GM23338 (cell line): ENCODE measurements at regions not wholly inside any gene's neighbourhood (a gene's known extent, or its start where the extent isn't known, plus 50 kb on each side); places are given as distances from the start of the nearest gene placed in this dataset.
"Not testable (repeated sequence)": the region's sequence is repeated elsewhere in the genome, so short reads cannot be mapped to it uniquely, and the experiment has no call there.

Source experiments
- ATAC-seq: fragments of 200-7000 bp; cut with Tn5 transposase; 3 replicates; pipeline ENCODE4 v1.9.1; 2020
- DNase-seq: peaks from one replicate; pipeline ENCODE4 v3.0.0-alpha.2; 2015; ENCODE audit warnings: low spot score
- H2AFZ ChIP-seq: fragments of 200-600 bp; sonication (generic); 2 replicates; pipeline ENCODE4 v1.8.0; 2016; ENCODE audit warnings: antibody characterized with exemption, mild to moderate bottlenecking, moderate library complexity
- H3F3A ChIP-seq: fragments of 200-600 bp; sonication (generic); replicated peaks from 2 replicates; pipeline ENCODE4 v1.8.0; 2017; ENCODE audit warnings: antibody characterized with exemption, mixed run types, low read depth
- H3K27ac ChIP-seq: fragments of 200-600 bp; sonication (generic); 2 replicates; pipeline ENCODE4 v1.6.1; 2016; ENCODE audit warnings: low read depth
- H3K27me3 ChIP-seq: fragments of 200-600 bp; sonication (generic); 2 replicates; pipeline ENCODE4 v1.8.0; 2016; ENCODE audit warnings: mild to moderate bottlenecking, mixed run types, moderate library complexity; ENCODE audit not compliant: insufficient read depth
- H3K36me3 ChIP-seq: fragments of 200-600 bp; sonication (generic); 2 replicates; pipeline ENCODE4 v1.8.0; 2016; ENCODE audit warnings: mild to moderate bottlenecking; ENCODE audit not compliant: insufficient read depth
- H3K4me1 ChIP-seq: fragments of 200-600 bp; sonication (generic); 2 replicates; pipeline ENCODE4 v1.8.0; 2016; ENCODE audit warnings: mild to moderate bottlenecking, moderate library complexity; ENCODE audit not compliant: insufficient read depth
- H3K4me2 ChIP-seq: fragments of 200-600 bp; sonication (generic); 2 replicates; pipeline ENCODE4 v1.7.1; 2017; ENCODE audit warnings: mixed run types
- H3K4me3 ChIP-seq: fragments of 200-600 bp; sonication (generic); 2 replicates; pipeline ENCODE4 v1.6.1; 2016; ENCODE audit warnings: mixed run types
- H3K79me2 ChIP-seq: fragments of 200-600 bp; sonication (generic); replicated peaks from 2 replicates; pipeline ENCODE4 v1.8.0; 2017; ENCODE audit warnings: mild to moderate bottlenecking; ENCODE audit not compliant: insufficient read depth
- H3K9me2 ChIP-seq: fragments of 200-600 bp; sonication (generic); 2 replicates; pipeline ENCODE4 v1.8.0; 2017; ENCODE audit not compliant: insufficient read depth
- H4K20me1 ChIP-seq: fragments of 200-600 bp; sonication (generic); replicated peaks from 2 replicates; pipeline ENCODE4 v1.8.0; 2017; ENCODE audit warnings: mild to moderate bottlenecking; ENCODE audit not compliant: insufficient read depth
- H3K27ac Mint-ChIP-seq: 2 replicates; pipeline ENCODE4 v1.8.0; 2020; ENCODE audit warnings: inconsistent platforms, mild to moderate bottlenecking, moderate library complexity, mixed read lengths
- H3K27me3 Mint-ChIP-seq: 3 replicates; pipeline ENCODE4 v1.8.0; 2022; ENCODE audit warnings: low read depth, mild to moderate bottlenecking, moderate library complexity, mixed read lengths, inconsistent platforms; ENCODE audit not compliant: insufficient read depth, poor library complexity
- H3K36me3 Mint-ChIP-seq: 3 replicates; pipeline ENCODE4 v1.8.0; 2021; ENCODE audit warnings: low read depth, mild to moderate bottlenecking, inconsistent platforms, moderate library complexity, mixed read lengths
- H3K4me1 Mint-ChIP-seq: 3 replicates; pipeline ENCODE4 v1.8.0; 2020; ENCODE audit warnings: mild to moderate bottlenecking, inconsistent platforms, mixed read lengths
- H3K4me3 Mint-ChIP-seq: 3 replicates; pipeline ENCODE4 v1.8.0; 2021; ENCODE audit warnings: moderate library complexity, mild to moderate bottlenecking, inconsistent platforms, mixed read lengths
- H3K9me3 Mint-ChIP-seq: 3 replicates; pipeline ENCODE4 v1.8.0; 2020; ENCODE audit warnings: moderate library complexity, mild to moderate bottlenecking, inconsistent platforms, mixed read lengths
- CREB1 ChIP-seq: fragments of 250-450 bp; sonication (Bioruptor Pico); IDR thresholded peaks from 2 replicates; pipeline ENCODE4 v1.5.0; 2020; ENCODE audit warnings: low read depth, mild to moderate bottlenecking, moderate library complexity
- EZH2 ChIP-seq: fragments of 200-600 bp; sonication (generic); IDR thresholded peaks from one replicate; pipeline ENCODE4 v1.8.0; 2017; ENCODE audit warnings: antibody characterized with exemption, mild to moderate bottlenecking, low read depth; ENCODE audit not compliant: unreplicated experiment
- EZH2phosphoT487 ChIP-seq: fragments of 200-600 bp; sonication (generic); IDR thresholded peaks from one replicate; pipeline ENCODE4 v1.8.1; 2018; ENCODE audit warnings: antibody characterized with exemption; ENCODE audit not compliant: unreplicated experiment
- JUNB ChIP-seq: IDR thresholded peaks from one replicate; pipeline ENCODE4 v1.6.1; 2016; ENCODE audit warnings: antibody characterized with exemption; ENCODE audit not compliant: unreplicated experiment
- NANOG ChIP-seq: IDR thresholded peaks from 2 replicates; pipeline ENCODE4 v1.6.1; 2016; ENCODE audit warnings: antibody characterized with exemption, borderline replicate concordance
- POLR2AphosphoS5 ChIP-seq: IDR thresholded peaks from 2 replicates; pipeline ENCODE4 v1.6.1; 2016; ENCODE audit warnings: antibody characterized with exemption, low read depth
- ZNF331 ChIP-seq: fragments of 250-450 bp; sonication (Bioruptor Pico); IDR thresholded peaks from 2 replicates; pipeline ENCODE4 v1.5.0; 2020; ENCODE audit warnings: low read depth, mild to moderate bottlenecking, moderate library complexity
- TF ChIP-seq, protein P1 (sequence below): IDR thresholded peaks from 2 replicates; pipeline ENCODE4 v1.6.1; 2016; ENCODE audit warnings: antibody characterized with exemption
- TF ChIP-seq, protein P2 (sequence below): IDR thresholded peaks from one replicate; pipeline ENCODE4 v1.6.1; 2018; ENCODE audit warnings: antibody characterized with exemption; ENCODE audit not compliant: unreplicated experiment

DNA sequence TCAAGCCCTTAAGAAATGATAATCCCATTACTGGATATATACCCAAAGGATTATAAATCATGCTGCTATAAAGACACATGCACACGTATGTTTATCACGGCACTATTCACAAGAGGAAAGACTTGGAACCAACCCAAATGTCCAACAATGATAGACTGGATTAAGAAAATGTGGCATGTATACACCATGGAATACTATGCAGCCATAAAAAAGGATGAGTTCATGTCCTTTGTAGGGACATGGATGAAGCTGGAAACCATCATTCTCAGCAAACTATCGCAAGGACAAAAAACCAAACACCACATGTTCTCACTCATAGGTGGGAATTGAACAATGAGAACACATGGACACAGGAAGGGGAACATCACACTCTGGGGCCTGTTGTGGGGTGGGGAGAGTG is 224.4 kb downstream of the KLF6 start:
- not testable (repeated sequence) for H3K4me3 Mint-ChIP-seq, H3K4me2 ChIP-seq, H3K36me3 Mint-ChIP-seq, H3K4me3 ChIP-seq, ATAC-seq, H3K27ac ChIP-seq, H3K9me2 ChIP-seq, DNase-seq, H3K27me3 ChIP-seq, H3K9me3 Mint-ChIP-seq, H3K27me3 Mint-ChIP-seq, H3K79me2 ChIP-seq, H4K20me1 ChIP-seq, H3K36me3 ChIP-seq, H3K4me1 Mint-ChIP-seq, H2AFZ ChIP-seq, H3K4me1 ChIP-seq, H3K27ac Mint-ChIP-seq, H3F3A ChIP-seq

DNA sequence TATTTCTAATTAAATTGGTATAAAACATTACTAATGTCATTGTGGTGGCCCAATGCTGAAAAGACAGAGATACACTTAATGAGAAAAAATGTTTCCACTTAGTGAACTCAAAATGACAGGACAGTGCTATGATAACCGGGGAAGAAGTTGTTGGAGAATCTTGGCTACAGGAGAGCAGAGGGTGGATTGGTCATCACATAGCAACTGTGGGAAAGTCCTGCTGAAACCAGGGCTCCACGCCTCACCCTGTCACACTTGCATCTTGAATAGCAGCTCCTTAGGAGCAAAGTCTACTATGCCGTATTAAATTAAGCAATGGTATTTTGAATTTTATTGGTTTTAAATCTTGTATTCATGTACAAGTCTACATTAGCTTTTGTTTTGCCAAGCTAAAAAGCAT is 225.5 kb downstream of the KLF6 start:
- Histone ChIP-seq H3K4me1 (no peaks in the 10 kb centered on the region), H3K4me2 (no peak overlapping the region), H2AFZ (no peak overlapping the region), H3K27ac (no peak overlapping the region), H3K27me3 (no peaks in the 10 kb centered on the region), H3K9me2 (no peaks in the 10 kb centered on the region), H4K20me1 (no peaks in the 10 kb centered on the region), H3K79me2 (no peaks in the 10 kb centered on the region), H3K36me3 (no peaks in the 10 kb centered on the region), H3K4me3 (no peak overlapping the region), H3F3A (no peaks in the 10 kb centered on the region)
- no peak for ATAC-seq
- no peaks in the 10 kb centered on the region for H3K27me3 Mint-ChIP-seq
- no peak overlapping the region for H3K27ac Mint-ChIP-seq
- no peak for DNase-seq
- TF ChIP-seq JUNB (no peak), NANOG (no peak), EZH2 (no peak), CREB1 (CRISPR knock-in tag) (no peak), ZNF331 (CRISPR knock-in tag) (no peak), POLR2AphosphoS5 (no peak), EZH2phosphoT487 (no peak)
- TF ChIP-seq, protein P1, sequence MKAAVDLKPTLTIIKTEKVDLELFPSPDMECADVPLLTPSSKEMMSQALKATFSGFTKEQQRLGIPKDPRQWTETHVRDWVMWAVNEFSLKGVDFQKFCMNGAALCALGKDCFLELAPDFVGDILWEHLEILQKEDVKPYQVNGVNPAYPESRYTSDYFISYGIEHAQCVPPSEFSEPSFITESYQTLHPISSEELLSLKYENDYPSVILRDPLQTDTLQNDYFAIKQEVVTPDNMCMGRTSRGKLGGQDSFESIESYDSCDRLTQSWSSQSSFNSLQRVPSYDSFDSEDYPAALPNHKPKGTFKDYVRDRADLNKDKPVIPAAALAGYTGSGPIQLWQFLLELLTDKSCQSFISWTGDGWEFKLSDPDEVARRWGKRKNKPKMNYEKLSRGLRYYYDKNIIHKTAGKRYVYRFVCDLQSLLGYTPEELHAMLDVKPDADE, result no peak
- TF ChIP-seq, protein P2, sequence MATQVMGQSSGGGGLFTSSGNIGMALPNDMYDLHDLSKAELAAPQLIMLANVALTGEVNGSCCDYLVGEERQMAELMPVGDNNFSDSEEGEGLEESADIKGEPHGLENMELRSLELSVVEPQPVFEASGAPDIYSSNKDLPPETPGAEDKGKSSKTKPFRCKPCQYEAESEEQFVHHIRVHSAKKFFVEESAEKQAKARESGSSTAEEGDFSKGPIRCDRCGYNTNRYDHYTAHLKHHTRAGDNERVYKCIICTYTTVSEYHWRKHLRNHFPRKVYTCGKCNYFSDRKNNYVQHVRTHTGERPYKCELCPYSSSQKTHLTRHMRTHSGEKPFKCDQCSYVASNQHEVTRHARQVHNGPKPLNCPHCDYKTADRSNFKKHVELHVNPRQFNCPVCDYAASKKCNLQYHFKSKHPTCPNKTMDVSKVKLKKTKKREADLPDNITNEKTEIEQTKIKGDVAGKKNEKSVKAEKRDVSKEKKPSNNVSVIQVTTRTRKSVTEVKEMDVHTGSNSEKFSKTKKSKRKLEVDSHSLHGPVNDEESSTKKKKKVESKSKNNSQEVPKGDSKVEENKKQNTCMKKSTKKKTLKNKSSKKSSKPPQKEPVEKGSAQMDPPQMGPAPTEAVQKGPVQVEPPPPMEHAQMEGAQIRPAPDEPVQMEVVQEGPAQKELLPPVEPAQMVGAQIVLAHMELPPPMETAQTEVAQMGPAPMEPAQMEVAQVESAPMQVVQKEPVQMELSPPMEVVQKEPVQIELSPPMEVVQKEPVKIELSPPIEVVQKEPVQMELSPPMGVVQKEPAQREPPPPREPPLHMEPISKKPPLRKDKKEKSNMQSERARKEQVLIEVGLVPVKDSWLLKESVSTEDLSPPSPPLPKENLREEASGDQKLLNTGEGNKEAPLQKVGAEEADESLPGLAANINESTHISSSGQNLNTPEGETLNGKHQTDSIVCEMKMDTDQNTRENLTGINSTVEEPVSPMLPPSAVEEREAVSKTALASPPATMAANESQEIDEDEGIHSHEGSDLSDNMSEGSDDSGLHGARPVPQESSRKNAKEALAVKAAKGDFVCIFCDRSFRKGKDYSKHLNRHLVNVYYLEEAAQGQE, result no peak
- no peak overlapping the region for H3K4me3 Mint-ChIP-seq
- H3K9me3 Mint-ChIP-seq, result no peaks in the 10 kb centered on the region
- no peaks in the 10 kb centered on the region for H3K4me1 Mint-ChIP-seq
- no peaks in the 10 kb centered on the region for H3K36me3 Mint-ChIP-seq
